ENCODE measurements at regions not wholly inside any gene's neighbourhood (a gene's known extent, or its start where the extent isn't known, plus 50 kb on each side); places are given as distances from the start of the nearest gene placed in this dataset.

- TF ChIP-seq PRDM6 (tag by site-specific recombination; IDR thresholded peaks at IDR 0.05): no peak
- no peak for TF ChIP-seq ZNF624 (tag by site-specific recombination; IDR thresholded peaks at IDR 0.05)
- TF ChIP-seq ZBTB1 (tag by site-specific recombination; IDR thresholded peaks at IDR 0.05): no peak
- TF ChIP-seq ZNF324 (tag by site-specific recombination; IDR thresholded peaks at IDR 0.05): no peak
- TF ChIP-seq ZNF677 (tag by site-specific recombination; IDR thresholded peaks at IDR 0.05): no peak
- no peak for TF ChIP-seq ZNF433 (tag by site-specific recombination; IDR thresholded peaks at IDR 0.05; ENCODE audit: low read depth)
- no peak for TF ChIP-seq GLI4 (tag by site-specific recombination; IDR thresholded peaks at IDR 0.05)
- TF ChIP-seq ZNF121 (tag by site-specific recombination; IDR thresholded peaks at IDR 0.05): no peak
- TF ChIP-seq SETDB1 (IDR thresholded peaks at IDR 0.05; ENCODE audit: insufficient read length, low read length): no peak
- peak; percentile 53; the same call in 1 of the 2 replicates for TF ChIP-seq ZNF335 (tag by site-specific recombination; conservative IDR thresholded peaks at IDR 0.05)
- TF ChIP-seq YY1 (tag by site-specific recombination; IDR thresholded peaks at IDR 0.05): no peak
- TF ChIP-seq PRDM1 (tag by site-specific recombination; IDR thresholded peaks at IDR 0.05): no peak
- TF ChIP-seq ZNF660 (tag by site-specific recombination; IDR thresholded peaks at IDR 0.05): no peak
- no peak for TF ChIP-seq ZNF621 (tag by site-specific recombination; IDR thresholded peaks at IDR 0.05)
- TF ChIP-seq ZEB2 (tag by site-specific recombination; IDR thresholded peaks at IDR 0.05): peak; percentile 81; the same call in 1 of the 2 replicates
- no peak for TF ChIP-seq BCL11B (tag by site-specific recombination; IDR thresholded peaks at IDR 0.05; ENCODE audit: low read depth)
- no peak for TF ChIP-seq ZBTB49 (tag by site-specific recombination; IDR thresholded peaks at IDR 0.05; ENCODE audit: low read depth)
- no peak for TF ChIP-seq ZFP3 (tag by site-specific recombination; IDR thresholded peaks at IDR 0.05; ENCODE audit: low read depth)
- no peak for TF ChIP-seq TRIM28 (IDR thresholded peaks at IDR 0.05; ENCODE audit: borderline replicate concordance, low read length)
- TF ChIP-seq EGR2 (tag by site-specific recombination; IDR thresholded peaks at IDR 0.05; ENCODE audit: low read depth): no peak
- no peak for TF ChIP-seq ZNF341 (tag by site-specific recombination; IDR thresholded peaks at IDR 0.05; ENCODE audit: low read depth)
- no peak for TF ChIP-seq KLF17 (tag by site-specific recombination; IDR thresholded peaks at IDR 0.05)
- no peak for TF ChIP-seq ZNF362 (tag by site-specific recombination; IDR thresholded peaks at IDR 0.05)
- TF ChIP-seq SP3 (tag by site-specific recombination; IDR thresholded peaks at IDR 0.05): no peak
These were observed 262.4 kb downstream of the MTX2 start (continued) for GRCh38 chr2:176531608-176532007.
